Gastroesophageal sphincter (tissue), 3 donors: ENCODE measurements at regions not wholly inside any gene's neighbourhood (a gene's known extent, or its start where the extent isn't known, plus 50 kb on each side); places are given as distances from the start of the nearest gene placed in this dataset.

Experiments
- CTCF ChIP-seq, 4 experiments: fragments of 200-600 bp in 2 of 4; fragments of 450-650 bp in 2 of 4; sonication (generic) in 1 of 4; IDR thresholded peaks; one replicate each; pipeline ENCODE4 v1.5.1; 2017 to 2019; ENCODE audit warnings: antibody characterized with exemption in 4 of 4, mild to moderate bottlenecking in 2 of 4, moderate library complexity in 2 of 4
- EP300 ChIP-seq: sonication (generic); formaldehyde crosslinking; IDR thresholded peaks from one replicate; pipeline ENCODE4 v1.6.1; 2017; ENCODE audit warnings: antibody characterized with exemption, mild to moderate bottlenecking
- POLR2A ChIP-seq, 2 donors: fragments of 450-650 bp; IDR thresholded peaks; one replicate each; pipeline ENCODE4 v1.6.1; 2017; ENCODE audit warnings: antibody characterized with exemption in 2 of 2, mild to moderate bottlenecking in 2 of 2, moderate library complexity in 1 of 2
- POLR2AphosphoS5 ChIP-seq: sonication (generic); formaldehyde crosslinking; IDR thresholded peaks from one replicate; pipeline ENCODE4 v1.6.1; 2017; ENCODE audit warnings: antibody characterized with exemption

GRCh38 chr16:64361753-64362152 lies 760.1 kb downstream of the CDH11 start:
- TF ChIP-seq CTCF (IDR thresholded peaks at IDR 0.05) (no peak), POLR2A (IDR thresholded peaks at IDR 0.05) (no peak), EP300 (no peak), POLR2AphosphoS5 (no peak)
